Dermis blood vessel endothelial cell (primary cell): ENCODE measurements at regions not wholly inside any gene's neighbourhood (a gene's known extent, or its start where the extent isn't known, plus 50 kb on each side); places are given as distances from the start of the nearest gene placed in this dataset.

Experiments used
- DNase-seq: peaks from one replicate; pipeline ENCODE4 v3.0.0; 2010

DNA sequence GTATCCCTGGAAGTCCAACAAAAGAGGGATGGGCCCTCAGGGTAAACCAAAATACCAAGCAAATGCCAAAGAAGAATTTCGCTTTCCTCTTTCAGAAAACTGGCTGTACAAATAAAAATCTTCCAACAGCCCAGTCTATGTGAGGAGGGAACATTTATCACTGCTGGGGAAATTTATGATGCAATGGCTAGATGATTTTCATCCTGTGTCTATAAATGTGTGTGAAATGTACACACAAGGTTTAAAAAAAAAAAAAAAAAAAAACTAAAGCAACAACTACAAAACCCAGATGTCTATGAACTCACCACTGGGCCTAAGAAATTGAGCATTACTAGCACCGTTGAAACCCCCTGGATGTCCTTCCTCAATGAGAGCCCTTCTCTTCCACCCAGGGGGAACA, 68.7 kb upstream of the SLC4A11 start:
- DNase-seq = no peak

DNA sequence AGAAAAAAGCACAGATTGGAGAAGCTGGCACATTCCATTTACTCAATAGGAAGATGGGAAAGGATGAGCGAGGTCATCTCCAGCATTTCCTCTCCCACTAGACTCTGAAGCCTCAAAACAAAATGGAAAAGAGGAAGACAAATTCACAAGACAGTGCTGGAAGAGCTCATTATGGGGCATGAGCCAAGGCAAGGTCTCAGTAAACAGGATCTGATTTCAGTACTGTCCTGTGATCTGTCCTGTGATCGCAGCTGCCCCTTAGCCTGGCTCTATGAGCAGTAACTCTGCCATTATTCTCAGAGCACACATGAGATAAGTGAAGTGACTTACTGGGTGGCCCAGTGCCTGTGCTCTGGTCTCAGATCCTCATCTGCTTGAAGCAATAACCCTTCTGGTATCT, 68.1 kb upstream of the SLC4A11 start:
- no peak for DNase-seq

DNA sequence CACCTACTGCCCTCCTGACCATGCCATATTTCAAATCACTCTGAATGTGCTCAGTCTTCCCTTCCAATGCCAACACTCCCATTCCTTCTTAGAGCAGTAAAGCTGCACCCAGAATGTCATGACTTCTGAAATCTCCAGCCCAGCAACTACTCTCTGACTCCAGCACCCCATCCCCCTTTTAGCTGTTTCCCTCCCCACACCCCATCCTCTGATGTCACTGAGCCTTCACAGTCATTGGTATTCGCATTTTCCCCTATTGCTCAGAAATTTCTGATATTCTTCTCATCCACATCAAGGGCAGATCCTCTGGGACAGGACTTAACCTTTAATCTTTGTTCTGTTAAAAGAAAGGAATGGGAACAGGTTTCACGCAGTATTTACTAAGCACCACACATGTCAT, 67.1 kb upstream of the SLC4A11 start:
- no peak for DNase-seq

DNA sequence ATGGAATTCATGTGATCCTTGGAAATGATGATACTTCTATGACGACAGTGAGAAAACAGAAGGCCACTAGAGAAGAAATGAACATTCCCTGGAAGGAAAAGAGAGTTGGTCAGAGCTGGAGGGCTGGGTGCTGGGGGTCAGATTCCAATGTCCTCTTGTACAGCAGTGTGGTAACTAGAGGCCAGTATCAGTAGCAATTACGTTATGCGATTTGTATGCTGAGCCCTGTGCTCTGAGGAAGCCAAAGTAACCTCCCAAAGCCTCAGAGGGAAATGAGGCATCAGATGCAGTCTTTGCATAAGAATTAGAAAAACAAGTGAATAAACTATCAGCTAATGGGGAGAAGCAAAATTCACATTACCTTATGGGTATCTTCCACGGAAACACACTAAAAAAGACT, 65.5 kb upstream of the SLC4A11 start:
- DNase-seq = no peak

DNA sequence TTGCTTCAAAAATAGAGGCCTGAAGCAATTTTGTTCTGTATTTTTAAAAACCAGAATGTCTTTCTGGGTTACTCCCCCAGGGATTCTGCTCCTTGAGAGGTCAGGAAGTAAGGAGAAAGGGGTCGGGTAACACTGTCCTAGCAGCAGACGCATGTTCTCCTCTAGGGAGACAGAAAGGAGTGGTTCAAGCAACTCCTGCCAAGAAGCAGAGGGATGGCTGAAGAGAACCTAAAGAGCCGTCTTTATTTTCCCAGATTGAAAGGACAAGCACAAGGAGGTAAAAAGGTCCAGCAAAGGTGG, 58.0 kb upstream of the SLC4A11 start:
- DNase-seq = no peak

DNA sequence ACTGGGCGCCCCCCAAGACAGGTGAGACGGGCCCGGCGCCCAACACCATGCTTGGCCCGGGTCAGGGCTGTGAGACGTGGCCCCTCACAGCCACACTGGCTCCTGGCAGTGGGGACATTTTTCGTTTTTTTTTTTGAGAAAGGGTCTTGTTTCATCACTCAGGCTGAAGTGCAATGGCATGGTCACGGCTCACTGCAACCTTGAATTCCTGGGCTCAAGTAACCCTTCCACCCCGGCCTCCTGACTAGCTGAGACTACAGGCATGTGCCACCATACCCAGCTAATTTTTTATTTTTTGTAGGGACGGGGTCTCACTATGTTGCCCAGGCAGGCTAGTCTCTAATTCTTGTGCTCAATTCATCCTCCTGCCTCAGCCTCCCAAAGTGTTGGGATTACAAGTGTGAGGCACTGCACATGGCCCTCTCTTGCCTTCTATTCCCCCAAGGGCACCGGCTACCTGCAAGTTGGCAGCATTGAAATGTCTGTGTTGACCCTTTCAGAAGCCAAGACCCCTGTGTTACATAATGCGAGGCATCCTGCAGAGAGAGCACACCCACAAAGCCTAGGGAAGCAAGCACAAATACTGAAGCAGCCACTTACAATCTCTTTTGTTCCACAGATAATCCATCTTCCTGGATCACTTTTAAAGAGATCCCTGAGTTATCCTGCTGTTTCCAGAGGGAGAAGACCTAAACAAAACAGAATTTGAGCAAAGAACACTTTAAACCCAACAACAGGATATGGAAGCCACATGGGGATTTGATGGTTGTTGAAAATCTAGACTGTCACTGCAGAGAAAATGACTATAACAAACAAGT, 57.5 kb upstream of the SLC4A11 start:
- DNase-seq = no peak
